Thoracic aorta (tissue), 2 donors: ENCODE measurements at regions not wholly inside any gene's neighbourhood (a gene's known extent, or its start where the extent isn't known, plus 50 kb on each side); places are given as distances from the start of the nearest gene placed in this dataset.

Source experiments
- ATAC-seq: fragments of 150-250 bp; one replicate; pipeline ENCODE4 v1.8.0; 2017; ENCODE audit warnings: low read depth; ENCODE audit not compliant: insufficient number of reproducible peaks, low FRiP score
- DNase-seq: peaks from one replicate; pipeline ENCODE4 v3.0.0-alpha.2; 2020; ENCODE audit warnings: low spot score
- H3K27ac ChIP-seq, 2 donors: fragments of 200-600 bp; sonication (generic); 1 replicate in 1 of 2; 2 replicates in 1 of 2; pipeline ENCODE4 v1.5.1; 2016; ENCODE audit warnings: mild to moderate bottlenecking in 2 of 2, moderate library complexity in 2 of 2
- H3K27me3 ChIP-seq: fragments of 200-600 bp; sonication (generic); replicated peaks from 2 replicates; pipeline ENCODE4 v1.6.0; 2016; ENCODE audit warnings: mild to moderate bottlenecking; ENCODE audit not compliant: insufficient read depth
- H3K36me3 ChIP-seq: fragments of 200-600 bp; sonication (generic); one replicate; pipeline ENCODE4 v1.5.1; 2016
- H3K4me1 ChIP-seq, 2 donors: fragments of 200-600 bp; sonication (generic); 1 replicate in 1 of 2; 2 replicates in 1 of 2; pipeline versions ENCODE4 v1.5.1 to v1.6.0; 2016; ENCODE audit warnings: low read depth in 2 of 2, mild to moderate bottlenecking in 1 of 2; ENCODE audit not compliant: control insufficient read depth in 1 of 2
- H3K4me3 ChIP-seq: fragments of 200-600 bp; sonication (generic); 2 replicates; pipeline ENCODE4 v1.5.1; 2016; ENCODE audit warnings: mild to moderate bottlenecking
- H3K9me3 ChIP-seq: fragments of 200-600 bp; sonication (generic); 2 replicates; pipeline ENCODE4 v1.5.1; 2016
- CTCF ChIP-seq: fragments of 200-600 bp; sonication (generic); IDR thresholded peaks from one replicate; pipeline ENCODE4 v1.5.1; 2019; ENCODE audit warnings: antibody characterized with exemption

GRCh38 chr10:57988964-57989363 is 278.7 kb downstream of the IPMK start:
- Histone ChIP-seq H3K27me3 (no peaks in the 10 kb centered on the region), H3K27ac (no peak overlapping the region), H3K36me3 (no peaks in the 10 kb centered on the region), H3K9me3 (no peaks in the 10 kb centered on the region), H3K4me3 (no peak overlapping the region), H3K4me1 (no peaks in the 10 kb centered on the region)
- TF ChIP-seq CTCF, result no peak
- ATAC-seq (no peak), DNase-seq (no peak)

- H3K27me3 ChIP-seq, result no peaks in the 10 kb centered on the region
- no peak for DNase-seq
- no peak overlapping the region for H3K4me3 ChIP-seq
- no peak for ATAC-seq
- TF ChIP-seq CTCF, result no peak
- no peaks in the 10 kb centered on the region for H3K9me3 ChIP-seq
- no peaks in the 10 kb centered on the region for H3K4me1 ChIP-seq
- no peaks in the 10 kb centered on the region for H3K36me3 ChIP-seq
- H3K27ac ChIP-seq, result no peak overlapping the region
Measured at GRCh38 chr10:57987055-57987721, 280.5 kb downstream of the IPMK start.

GRCh38 chr10:57986422-57986821 is 281.3 kb downstream of the IPMK start:
- TF ChIP-seq CTCF, result no peak
- H3K4me3 ChIP-seq, result no peak overlapping the region
- ATAC-seq, result no peak
- H3K27ac ChIP-seq, result no peak overlapping the region
- no peaks in the 10 kb centered on the region for H3K36me3 ChIP-seq
- no peaks in the 10 kb centered on the region for H3K4me1 ChIP-seq
- no peak for DNase-seq
- no peaks in the 10 kb centered on the region for H3K27me3 ChIP-seq
- no peaks in the 10 kb centered on the region for H3K9me3 ChIP-seq

GRCh38 chr10:57983281-57983791 is 284.4 kb downstream of the IPMK start:
- Histone ChIP-seq H3K27me3 (no peaks in the 10 kb centered on the region), H3K27ac (no peak overlapping the region), H3K4me1 (no peaks in the 10 kb centered on the region), H3K36me3 (no peaks in the 10 kb centered on the region), H3K9me3 (no peaks in the 10 kb centered on the region), H3K4me3 (no peak overlapping the region)
- no peak for TF ChIP-seq CTCF
- no peak for ATAC-seq
- DNase-seq, result no peak

- no peak overlapping the region for H3K27ac ChIP-seq
- H3K4me1 ChIP-seq, result no peaks in the 10 kb centered on the region
- no peaks in the 10 kb centered on the region for H3K9me3 ChIP-seq
- no peak for ATAC-seq
- no peaks in the 10 kb centered on the region for H3K27me3 ChIP-seq
- no peak for DNase-seq
- no peak for TF ChIP-seq CTCF
- H3K36me3 ChIP-seq, result no peaks in the 10 kb centered on the region
- no peak overlapping the region for H3K4me3 ChIP-seq
Measured at GRCh38 chr10:57982091-57982490, 285.6 kb downstream of the IPMK start.
